Upper lobe of left lung (tissue), 4 donors: ENCODE measurements at regions not wholly inside any gene's neighbourhood (a gene's known extent, or its start where the extent isn't known, plus 50 kb on each side); places are given as distances from the start of the nearest gene placed in this dataset.

Source experiments
- POLR2A ChIP-seq, 4 donors: fragments of 450-650 bp; IDR thresholded peaks; one replicate each; pipeline ENCODE4 v1.5.1; 2016 to 2017; ENCODE audit warnings: antibody characterized with exemption in 4 of 4, mild to moderate bottlenecking in 2 of 4
- TF ChIP-seq, protein P1 (sequence below), 6 experiments: fragments of 450-650 bp in 4 of 6; fragments of 200-600 bp in 2 of 6; sonication (generic) in 2 of 6; IDR thresholded peaks; one replicate each; pipeline ENCODE4 v1.5.1; 2016 to 2019; ENCODE audit warnings: antibody characterized with exemption in 6 of 6

DNA sequence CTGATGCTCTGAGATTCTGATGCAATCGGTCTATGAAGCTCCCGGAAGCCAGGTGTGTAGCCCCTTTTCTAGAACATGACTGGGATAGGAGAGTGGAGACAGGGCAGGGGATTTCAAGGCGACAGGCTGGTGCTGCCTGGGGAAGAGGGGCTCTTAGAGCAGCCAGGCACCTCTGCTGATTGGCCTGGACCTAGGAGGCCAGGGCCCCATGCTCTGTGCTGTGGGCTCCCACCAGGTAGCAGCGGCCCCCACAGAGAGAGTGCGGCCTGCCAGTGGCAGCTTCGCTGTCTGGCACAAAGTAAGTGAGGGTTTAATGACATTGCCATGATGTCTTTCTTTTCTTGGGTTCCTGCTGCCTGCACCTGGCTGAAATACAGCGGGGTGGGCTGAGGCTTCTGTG lies 99.4 kb upstream of the PODXL start:
- TF ChIP-seq, protein P1, sequence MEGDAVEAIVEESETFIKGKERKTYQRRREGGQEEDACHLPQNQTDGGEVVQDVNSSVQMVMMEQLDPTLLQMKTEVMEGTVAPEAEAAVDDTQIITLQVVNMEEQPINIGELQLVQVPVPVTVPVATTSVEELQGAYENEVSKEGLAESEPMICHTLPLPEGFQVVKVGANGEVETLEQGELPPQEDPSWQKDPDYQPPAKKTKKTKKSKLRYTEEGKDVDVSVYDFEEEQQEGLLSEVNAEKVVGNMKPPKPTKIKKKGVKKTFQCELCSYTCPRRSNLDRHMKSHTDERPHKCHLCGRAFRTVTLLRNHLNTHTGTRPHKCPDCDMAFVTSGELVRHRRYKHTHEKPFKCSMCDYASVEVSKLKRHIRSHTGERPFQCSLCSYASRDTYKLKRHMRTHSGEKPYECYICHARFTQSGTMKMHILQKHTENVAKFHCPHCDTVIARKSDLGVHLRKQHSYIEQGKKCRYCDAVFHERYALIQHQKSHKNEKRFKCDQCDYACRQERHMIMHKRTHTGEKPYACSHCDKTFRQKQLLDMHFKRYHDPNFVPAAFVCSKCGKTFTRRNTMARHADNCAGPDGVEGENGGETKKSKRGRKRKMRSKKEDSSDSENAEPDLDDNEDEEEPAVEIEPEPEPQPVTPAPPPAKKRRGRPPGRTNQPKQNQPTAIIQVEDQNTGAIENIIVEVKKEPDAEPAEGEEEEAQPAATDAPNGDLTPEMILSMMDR (IDR thresholded peaks at IDR 0.05), result no peak
- TF ChIP-seq POLR2A (IDR thresholded peaks at IDR 0.05), result no peak
